OCI-LY1 (cell line): ENCODE measurements at regions not wholly inside any gene's neighbourhood (a gene's known extent, or its start where the extent isn't known, plus 50 kb on each side); places are given as distances from the start of the nearest gene placed in this dataset.

Experiments used
- EZH2 ChIP-seq: fragments of 200-600 bp; sonication (generic), shearing (Covaris generic); IDR thresholded peaks from 2 replicates; pipeline ENCODE4 v1.8.0; 2017; ENCODE audit warnings: borderline replicate concordance, mixed run types, mild to moderate bottlenecking, antibody characterized with exemption, low read length, moderate library complexity, mixed read lengths
- TF ChIP-seq, protein P1 (sequence below): fragments of 200-600 bp; sonication (generic), shearing (Covaris generic); IDR thresholded peaks from 2 replicates; pipeline ENCODE4 v1.5.1; 2017; ENCODE audit warnings: mild to moderate bottlenecking, antibody characterized with exemption, low read length, moderate library complexity, mixed read lengths

DNA sequence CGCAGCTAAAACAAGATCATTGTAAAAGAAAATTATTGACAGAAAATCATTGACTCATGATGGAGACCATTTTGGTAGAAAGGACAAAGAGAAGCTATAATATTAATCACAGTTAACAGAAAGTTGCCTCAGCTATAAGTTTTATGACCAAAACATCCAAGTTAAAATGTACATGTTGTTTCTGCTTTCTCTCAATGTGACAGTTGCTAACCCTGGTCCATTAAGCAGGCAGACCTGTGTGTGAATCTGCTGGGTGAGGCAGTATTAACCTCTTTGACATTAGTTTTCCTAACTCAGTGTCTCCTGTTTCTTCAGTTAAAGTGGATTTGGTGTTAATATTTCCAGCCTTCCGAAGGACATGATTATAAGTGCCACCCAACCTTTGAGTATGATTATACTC, 94.8 kb upstream of the DCLK2 start:
- TF ChIP-seq, protein P1, sequence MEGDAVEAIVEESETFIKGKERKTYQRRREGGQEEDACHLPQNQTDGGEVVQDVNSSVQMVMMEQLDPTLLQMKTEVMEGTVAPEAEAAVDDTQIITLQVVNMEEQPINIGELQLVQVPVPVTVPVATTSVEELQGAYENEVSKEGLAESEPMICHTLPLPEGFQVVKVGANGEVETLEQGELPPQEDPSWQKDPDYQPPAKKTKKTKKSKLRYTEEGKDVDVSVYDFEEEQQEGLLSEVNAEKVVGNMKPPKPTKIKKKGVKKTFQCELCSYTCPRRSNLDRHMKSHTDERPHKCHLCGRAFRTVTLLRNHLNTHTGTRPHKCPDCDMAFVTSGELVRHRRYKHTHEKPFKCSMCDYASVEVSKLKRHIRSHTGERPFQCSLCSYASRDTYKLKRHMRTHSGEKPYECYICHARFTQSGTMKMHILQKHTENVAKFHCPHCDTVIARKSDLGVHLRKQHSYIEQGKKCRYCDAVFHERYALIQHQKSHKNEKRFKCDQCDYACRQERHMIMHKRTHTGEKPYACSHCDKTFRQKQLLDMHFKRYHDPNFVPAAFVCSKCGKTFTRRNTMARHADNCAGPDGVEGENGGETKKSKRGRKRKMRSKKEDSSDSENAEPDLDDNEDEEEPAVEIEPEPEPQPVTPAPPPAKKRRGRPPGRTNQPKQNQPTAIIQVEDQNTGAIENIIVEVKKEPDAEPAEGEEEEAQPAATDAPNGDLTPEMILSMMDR = no peak
- TF ChIP-seq EZH2 = no peak
